ACC112 (cell line): ENCODE measurements at regions not wholly inside any gene's neighbourhood (a gene's known extent, or its start where the extent isn't known, plus 50 kb on each side); places are given as distances from the start of the nearest gene placed in this dataset.
"Not testable (repeated sequence)": the region's sequence is repeated elsewhere in the genome, so short reads cannot be mapped to it uniquely, and the experiment has no call there.

Experiments used
- H2AFZ ChIP-seq: fragments of 200-600 bp; sonication (generic); one replicate; pipeline ENCODE4 v1.6.0; 2017; ENCODE audit warnings: antibody characterized with exemption, low read length; ENCODE audit not compliant: unreplicated experiment
- H3K27ac ChIP-seq: fragments of 200-600 bp; sonication (generic); 2 replicates; pipeline ENCODE4 v1.5.1; 2014; ENCODE audit warnings: low read depth, mild to moderate bottlenecking, antibody characterized with exemption, low read length, moderate library complexity
- H3K27me3 ChIP-seq: fragments of 200-600 bp; sonication (generic); 2 replicates; pipeline ENCODE4 v1.6.1; 2014; ENCODE audit warnings: mild to moderate bottlenecking, antibody characterized with exemption, low read length, moderate library complexity, mixed read lengths; ENCODE audit not compliant: insufficient read depth
- H3K36me3 ChIP-seq: fragments of 200-600 bp; sonication (generic); 2 replicates; pipeline ENCODE4 v1.6.1; 2016; ENCODE audit warnings: mild to moderate bottlenecking, antibody characterized with exemption, low read length, moderate library complexity, mixed read lengths; ENCODE audit not compliant: insufficient read depth
- H3K4me1 ChIP-seq: fragments of 200-600 bp; sonication (generic); one replicate; pipeline ENCODE4 v1.6.1; 2016; ENCODE audit warnings: low read length, mixed read lengths; ENCODE audit not compliant: insufficient read depth, unreplicated experiment, control insufficient read depth
- H3K4me3 ChIP-seq: fragments of 200-600 bp; sonication (generic); 2 replicates; pipeline ENCODE4 v1.5.1; 2014; ENCODE audit warnings: mild to moderate bottlenecking, low read depth, low read length
- H3K79me2 ChIP-seq: fragments of 200-600 bp; sonication (generic); one replicate; pipeline ENCODE4 v1.6.0; 2016; ENCODE audit warnings: low read length; ENCODE audit not compliant: control insufficient read depth, unreplicated experiment, insufficient read depth

DNA sequence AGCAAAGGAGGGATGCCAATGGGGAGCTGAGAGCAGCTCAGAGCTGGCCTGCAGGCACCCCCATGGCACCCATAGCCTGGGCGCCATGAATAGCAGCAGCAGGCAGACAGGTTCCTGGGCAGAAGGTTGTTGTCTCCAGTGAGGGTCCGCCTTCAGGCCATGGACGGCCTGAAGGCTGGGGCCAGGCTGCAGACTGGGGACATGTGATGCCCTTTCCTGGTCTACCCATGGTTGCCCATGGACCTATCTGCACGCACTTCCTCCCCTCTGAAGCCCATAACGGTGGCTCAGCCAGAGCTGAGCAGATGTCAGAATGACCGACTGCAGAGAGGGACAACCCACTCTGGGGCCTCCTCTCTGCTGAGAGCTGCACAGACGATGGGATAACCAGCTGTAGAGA lies 256.8 kb downstream of the PLOD2 start:
- no peak overlapping the region for H3K4me3 ChIP-seq
- H3K36me3 ChIP-seq, result no peaks in the 10 kb centered on the region
- H3K27ac ChIP-seq, result no peak overlapping the region
- no peaks in the 10 kb centered on the region for H3K27me3 ChIP-seq
- H3K4me1 ChIP-seq, result peaks cover 3% of the 10 kb centered on the region
- H2AFZ ChIP-seq, result no peak overlapping the region
- H3K79me2 ChIP-seq, result no peaks in the 10 kb centered on the region

DNA sequence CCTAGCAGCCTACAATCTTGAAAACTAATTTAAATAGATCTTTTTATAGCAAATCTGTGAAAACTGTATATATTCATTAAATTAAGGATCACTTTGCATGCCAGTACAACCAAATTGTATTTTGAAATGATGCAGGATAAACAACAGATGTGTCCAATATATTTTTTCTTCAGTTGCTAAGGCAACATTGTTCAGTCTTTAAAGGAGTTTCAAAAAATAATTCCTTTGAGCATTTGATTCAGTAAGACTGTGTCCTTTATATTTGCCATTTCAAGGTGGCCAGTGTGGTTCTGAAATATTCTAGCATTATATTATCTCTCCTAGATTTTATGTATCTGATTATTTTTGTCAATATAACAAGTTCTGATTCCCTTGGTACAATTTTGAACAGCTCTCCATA lies 254.7 kb downstream of the PLOD2 start:
- no peak overlapping the region for H3K27ac ChIP-seq
- no peaks in the 10 kb centered on the region for H3K4me1 ChIP-seq
- H3K4me3 ChIP-seq, result no peak overlapping the region
- no peak overlapping the region for H2AFZ ChIP-seq
- no peaks in the 10 kb centered on the region for H3K79me2 ChIP-seq
- H3K27me3 ChIP-seq, result no peaks in the 10 kb centered on the region
- H3K36me3 ChIP-seq, result no peaks in the 10 kb centered on the region

DNA sequence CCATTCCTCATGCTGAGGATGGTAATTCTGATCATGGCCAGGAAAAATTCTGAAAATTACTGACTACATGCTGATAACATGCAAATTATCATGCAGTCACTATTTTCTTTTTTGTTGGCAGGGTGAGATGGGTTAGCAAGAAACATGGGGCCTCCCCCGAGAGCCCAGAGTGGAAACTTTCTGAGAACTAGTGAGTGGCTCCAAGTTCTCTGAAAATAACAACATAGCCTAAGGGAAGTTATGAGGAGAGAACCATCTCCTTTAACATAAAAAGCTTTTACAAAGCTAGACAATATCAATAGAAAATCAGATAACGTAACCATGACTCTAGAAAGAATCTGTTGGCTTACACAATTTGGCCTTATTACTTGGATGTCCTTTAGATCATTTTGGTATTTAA lies 254.2 kb downstream of the PLOD2 start:
- H3K4me3 ChIP-seq, result no peak overlapping the region
- H3K36me3 ChIP-seq, result no peaks in the 10 kb centered on the region
- no peaks in the 10 kb centered on the region for H3K27me3 ChIP-seq
- H3K27ac ChIP-seq, result no peak overlapping the region
- H3K4me1 ChIP-seq, result no peaks in the 10 kb centered on the region
- no peaks in the 10 kb centered on the region for H3K79me2 ChIP-seq
- H2AFZ ChIP-seq, result no peak overlapping the region

DNA sequence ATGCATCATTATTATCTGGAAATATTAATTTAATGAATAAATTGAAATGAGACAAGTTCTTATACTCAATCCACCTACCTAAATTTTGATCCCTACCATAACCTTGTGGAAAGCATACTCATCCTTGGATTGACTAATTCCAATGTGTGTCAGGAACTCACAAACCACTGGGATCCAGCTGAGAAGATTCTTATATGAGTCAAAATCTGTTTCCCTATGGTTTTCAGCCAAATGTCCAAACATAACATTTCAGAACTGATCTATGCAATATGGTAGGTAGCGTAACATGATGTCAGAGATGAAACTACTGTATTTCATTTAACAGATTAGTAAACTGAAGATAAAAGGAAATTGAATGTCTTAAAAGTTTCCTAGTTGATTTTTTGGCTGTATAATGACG lies 250.0 kb downstream of the PLOD2 start:
- Histone ChIP-seq H3K4me1 (no peaks in the 10 kb centered on the region), H2AFZ (no peak overlapping the region), H3K4me3 (no peak overlapping the region), H3K27me3 (no peaks in the 10 kb centered on the region), H3K79me2 (no peaks in the 10 kb centered on the region), H3K36me3 (no peaks in the 10 kb centered on the region), H3K27ac (no peak overlapping the region)

DNA sequence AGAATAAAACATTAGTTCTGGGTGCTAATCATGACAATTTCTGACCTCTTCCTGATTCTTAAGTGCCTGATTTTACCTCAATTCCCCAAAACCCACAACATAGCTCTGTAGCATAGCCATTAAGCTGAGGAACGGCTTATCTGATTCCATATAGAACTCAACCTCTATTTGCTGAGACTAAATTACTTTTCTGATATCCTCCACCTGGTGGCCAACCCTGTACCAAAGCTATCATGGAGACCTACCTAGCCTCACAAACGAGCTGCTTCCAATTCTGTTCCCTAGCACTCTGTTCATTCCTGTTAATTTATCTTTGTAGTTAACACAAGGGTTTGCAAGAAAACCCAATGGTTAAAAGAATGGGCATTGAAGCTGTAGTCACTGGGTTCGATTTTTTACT lies 245.2 kb downstream of the PLOD2 start:
- Histone ChIP-seq H3K79me2 (no peaks in the 10 kb centered on the region), H2AFZ (no peak overlapping the region), H3K4me3 (no peak overlapping the region), H3K36me3 (no peaks in the 10 kb centered on the region), H3K27me3 (no peaks in the 10 kb centered on the region), H3K27ac (no peak overlapping the region), H3K4me1 (no peaks in the 10 kb centered on the region)

DNA sequence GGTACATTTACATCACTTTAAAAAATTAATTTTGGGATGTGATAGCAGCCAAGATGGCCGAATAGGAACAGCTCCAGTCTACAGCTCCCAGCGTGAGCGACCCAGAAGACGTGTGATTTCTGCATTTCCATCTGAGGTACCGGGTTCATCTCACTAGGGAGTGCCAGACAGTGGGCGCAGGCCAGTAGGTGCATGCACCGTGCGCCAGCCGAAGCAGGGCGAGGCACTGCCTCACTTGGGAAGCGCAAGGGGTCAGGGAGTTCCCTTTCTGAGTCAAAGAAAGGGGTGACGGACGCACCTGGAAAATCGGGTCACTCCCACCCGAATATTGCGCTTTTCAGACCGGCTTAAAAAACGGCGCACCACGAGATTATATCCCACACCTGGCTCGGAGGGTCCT lies 233.2 kb downstream of the PLOD2 start:
- H3K79me2 ChIP-seq, H3K27me3 ChIP-seq, H3K4me3 ChIP-seq, H2AFZ ChIP-seq, H3K36me3 ChIP-seq, H3K27ac ChIP-seq, H3K4me1 ChIP-seq: not testable (repeated sequence)

DNA sequence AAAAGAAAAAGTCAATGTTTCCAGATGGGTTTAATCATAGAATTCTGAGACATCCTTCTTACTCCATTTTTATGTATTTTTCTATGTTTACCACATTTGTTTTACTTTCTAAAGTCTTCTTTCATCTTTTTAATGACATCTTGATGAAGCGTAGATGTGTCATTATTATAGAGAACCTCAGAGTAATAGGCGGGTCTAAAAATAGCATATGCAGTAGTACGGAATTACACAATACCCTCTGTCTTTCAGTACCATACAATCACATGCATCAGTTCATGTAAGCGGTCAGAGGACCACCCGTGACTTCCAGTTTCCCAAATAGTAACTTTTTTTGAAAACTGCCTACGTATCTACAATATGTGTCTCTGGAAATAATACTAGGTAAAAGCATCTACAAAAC lies 224.0 kb downstream of the PLOD2 start:
- Histone ChIP-seq H3K36me3 (no peaks in the 10 kb centered on the region), H3K27ac (no peak overlapping the region), H2AFZ (no peak overlapping the region), H3K79me2 (no peaks in the 10 kb centered on the region), H3K4me3 (no peak overlapping the region), H3K27me3 (no peaks in the 10 kb centered on the region), H3K4me1 (peaks cover 3% of the 10 kb centered on the region)

DNA sequence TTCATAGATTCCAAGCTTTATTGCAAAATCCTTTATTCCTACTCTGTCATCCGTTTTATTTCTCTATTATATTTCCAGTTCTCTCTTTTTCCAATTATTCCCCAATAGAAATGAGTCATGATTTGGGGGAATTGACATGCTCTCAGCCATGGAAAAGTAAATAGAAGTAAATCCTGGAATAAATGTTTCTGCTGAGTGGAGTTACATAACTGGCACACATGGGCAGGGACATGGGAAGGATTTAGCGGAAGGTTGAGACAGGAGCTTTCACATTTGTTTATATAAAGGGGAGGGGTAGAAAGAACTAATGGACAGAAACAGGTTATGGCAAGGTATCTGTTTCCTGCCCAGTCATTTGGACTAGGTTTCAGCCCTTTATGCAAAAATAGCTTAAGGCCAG lies 221.6 kb downstream of the PLOD2 start:
- H3K79me2 ChIP-seq, result no peaks in the 10 kb centered on the region
- no peak overlapping the region for H2AFZ ChIP-seq
- no peaks in the 10 kb centered on the region for H3K27me3 ChIP-seq
- H3K4me1 ChIP-seq, result peaks cover 8% of the 10 kb centered on the region
- H3K4me3 ChIP-seq, result no peak overlapping the region
- no peaks in the 10 kb centered on the region for H3K36me3 ChIP-seq
- H3K27ac ChIP-seq, result no peak overlapping the region

DNA sequence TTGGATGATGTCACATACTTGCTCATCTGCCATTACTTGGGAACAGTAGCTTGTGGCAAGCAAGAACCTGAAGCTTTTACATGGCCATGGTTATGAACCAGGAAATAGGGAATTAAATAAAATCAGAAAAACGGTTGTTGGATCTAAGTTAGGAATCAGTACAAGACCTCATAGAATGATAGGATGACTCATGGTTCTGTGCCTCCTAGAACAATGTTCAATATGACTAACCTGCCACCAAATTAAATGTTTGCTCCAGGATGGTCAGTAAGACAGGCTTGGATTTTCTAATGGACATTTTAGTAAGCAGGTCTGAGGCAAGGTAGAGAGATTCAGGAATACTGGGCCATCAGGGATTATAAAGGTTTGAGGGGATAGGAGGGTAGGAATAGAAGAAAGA lies 218.9 kb downstream of the PLOD2 start:
- Histone ChIP-seq H3K36me3 (no peaks in the 10 kb centered on the region), H3K79me2 (no peaks in the 10 kb centered on the region), H3K4me1 (peaks cover 8% of the 10 kb centered on the region), H3K27me3 (no peaks in the 10 kb centered on the region), H3K4me3 (no peak overlapping the region), H3K27ac (no peak overlapping the region), H2AFZ (peak overlapping the region; percentile 78)

DNA sequence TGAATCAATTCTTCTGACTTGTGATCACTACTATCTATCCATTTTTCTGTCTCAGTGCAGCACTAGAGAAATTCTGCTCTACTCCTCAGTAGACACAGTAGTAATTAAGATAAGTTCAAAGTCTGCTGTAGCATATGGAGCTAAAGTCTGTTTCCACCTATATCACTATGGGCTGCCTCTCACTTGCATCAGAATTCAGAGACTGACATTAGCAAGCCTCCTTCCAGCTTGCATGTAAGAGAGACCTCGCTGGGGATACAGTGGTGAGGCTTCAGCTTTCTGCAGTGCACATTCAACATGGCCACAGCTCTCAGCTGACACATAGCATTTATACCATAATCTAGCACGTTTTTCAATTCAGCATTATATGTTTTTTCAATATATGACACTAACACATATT lies 217.0 kb downstream of the PLOD2 start:
- peaks cover 8% of the 10 kb centered on the region for H3K4me1 ChIP-seq
- H3K79me2 ChIP-seq, result no peaks in the 10 kb centered on the region
- no peaks in the 10 kb centered on the region for H3K27me3 ChIP-seq
- no peak overlapping the region for H2AFZ ChIP-seq
- H3K27ac ChIP-seq, result no peak overlapping the region
- H3K4me3 ChIP-seq, result no peak overlapping the region
- no peaks in the 10 kb centered on the region for H3K36me3 ChIP-seq

DNA sequence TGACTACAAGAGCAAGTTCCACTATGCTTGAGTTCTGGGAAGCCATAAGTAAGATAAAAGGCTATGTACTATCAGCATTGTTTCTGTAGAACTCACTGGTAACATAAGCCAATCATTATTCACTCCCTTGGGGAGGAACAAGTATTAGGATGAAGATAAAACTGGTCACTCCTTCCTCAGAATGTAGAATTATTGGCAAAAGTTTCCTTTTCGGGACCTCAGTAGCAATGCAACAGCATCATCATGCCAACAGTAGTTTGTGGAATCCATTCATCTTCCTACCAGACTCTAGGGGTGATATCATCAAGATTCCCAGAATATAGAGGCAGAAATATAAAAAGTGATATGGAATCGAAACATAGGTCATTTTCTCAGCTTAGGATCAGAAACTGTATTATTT lies 209.5 kb downstream of the PLOD2 start:
- no peak overlapping the region for H3K4me3 ChIP-seq
- no peaks in the 10 kb centered on the region for H3K36me3 ChIP-seq
- no peak overlapping the region for H3K27ac ChIP-seq
- no peaks in the 10 kb centered on the region for H3K27me3 ChIP-seq
- no peaks in the 10 kb centered on the region for H3K79me2 ChIP-seq
- peak overlapping the region; percentile 21 for H2AFZ ChIP-seq
- peaks cover 3% of the 10 kb centered on the region for H3K4me1 ChIP-seq

DNA sequence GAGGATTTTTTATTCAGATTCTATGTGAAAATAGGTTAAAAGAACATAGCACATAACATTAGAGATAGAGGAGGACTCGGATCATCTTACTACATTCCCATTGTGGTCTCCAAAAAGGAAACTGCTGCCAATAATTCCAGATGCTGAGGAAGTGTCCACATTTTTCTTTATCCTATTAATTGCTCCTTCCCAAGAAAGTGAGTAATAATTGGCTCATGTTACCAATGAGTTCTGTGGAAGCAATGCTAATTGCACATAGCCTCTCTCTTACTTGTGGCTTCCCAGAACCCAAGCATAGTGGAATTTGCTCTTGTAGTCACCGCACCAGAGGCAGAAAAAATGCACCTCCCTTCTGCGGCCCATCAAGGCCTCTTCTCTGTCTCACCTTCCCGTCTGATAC lies 208.4 kb downstream of the PLOD2 start:
- no peaks in the 10 kb centered on the region for H3K36me3 ChIP-seq
- no peaks in the 10 kb centered on the region for H3K79me2 ChIP-seq
- H3K4me1 ChIP-seq, result peaks cover 3% of the 10 kb centered on the region
- no peak overlapping the region for H2AFZ ChIP-seq
- H3K27me3 ChIP-seq, result no peaks in the 10 kb centered on the region
- H3K4me3 ChIP-seq, result no peak overlapping the region
- H3K27ac ChIP-seq, result no peak overlapping the region
